IMR-90 (cell line): ENCODE measurements at regions not wholly inside any gene's neighbourhood (a gene's known extent, or its start where the extent isn't known, plus 50 kb on each side); places are given as distances from the start of the nearest gene placed in this dataset.

ENCODE experiments used
- ATAC-seq: fragments of 200-7000 bp; cut with Tn5 transposase; 2 replicates; pipeline ENCODE4 v1.9.1; 2020; ENCODE audit warnings: low read depth, mild to moderate bottlenecking, moderate library complexity
- BruUV-seq: library from RNA; stranded (reverse); fragments of 400-500 nt; replicated peaks from 2 replicates; lab custom pipeline; 2021; lab: Mats Ljungman, UMichigan
- CTCF ChIA-PET: fragments of 300-600 bp; formaldehyde crosslinking; extraction: SDS; loops from one replicate; lab custom pipeline; 2021; ENCODE audit warnings: antibody characterized with exemption; lab: Yijun Ruan, JAX
- POLR2A ChIA-PET: fragments of 300-600 bp; sonication (Branson Sonifier 250); formaldehyde crosslinking; loops from one replicate; lab custom pipeline; 2022; ENCODE audit warnings: antibody characterized with exemption; ENCODE audit not compliant: unreplicated experiment; lab: Charles Lee
- DNase-seq: peaks from one replicate; pipeline ENCODE4 v3.0.0; 2013
- H2AFZ ChIP-seq: replicated peaks from 2 replicates; pipeline ENCODE3; 2013; ENCODE audit warnings: low read length, mild to moderate bottlenecking; ENCODE audit not compliant: poor library complexity
- H2AK5ac ChIP-seq: 2 replicates; pipeline ENCODE4 v1.6.1; 2013; ENCODE audit warnings: low read depth, low read length, inconsistent platforms
- H2AK9ac ChIP-seq: replicated peaks from 2 replicates; pipeline ENCODE3; 2013; ENCODE audit warnings: mild to moderate bottlenecking, low read depth, low read length, moderate library complexity; ENCODE audit not compliant: poor library complexity
- H2BK120ac ChIP-seq: 2 replicates; pipeline ENCODE4 v1.6.1; 2013; ENCODE audit warnings: low read depth, low read length, inconsistent platforms
- H2BK15ac ChIP-seq: 3 replicates; pipeline ENCODE4 v1.6.1; 2013; ENCODE audit warnings: low read depth, low read length, inconsistent platforms
- H2BK20ac ChIP-seq: 2 replicates; pipeline ENCODE4 v1.6.1; 2013; ENCODE audit warnings: low read depth, mild to moderate bottlenecking, inconsistent platforms, low read length, moderate library complexity
- H2BK5ac ChIP-seq: 2 replicates; pipeline ENCODE4 v1.6.1; 2013; ENCODE audit warnings: mild to moderate bottlenecking, low read depth, low read length, inconsistent platforms; ENCODE audit not compliant: poor library complexity, severe bottlenecking
- H3K14ac ChIP-seq: replicated peaks from 2 replicates; pipeline ENCODE4 v1.6.1; 2013; ENCODE audit warnings: low read depth, low read length, inconsistent platforms
- H3K18ac ChIP-seq: 2 replicates; pipeline ENCODE4 v1.6.1; 2013; ENCODE audit warnings: low read depth, low read length, control low read depth
- H3K23ac ChIP-seq: 2 replicates; pipeline ENCODE4 v1.6.1; 2013; ENCODE audit warnings: low read depth, low read length, inconsistent platforms
- H3K27ac ChIP-seq: 2 replicates; pipeline ENCODE4 v1.5.1; 2013; ENCODE audit warnings: mild to moderate bottlenecking, control low read depth, low read length; ENCODE audit not compliant: insufficient read depth
- H3K27me3 ChIP-seq: 2 replicates; pipeline ENCODE4 v1.6.1; 2013; ENCODE audit warnings: low read length; ENCODE audit not compliant: control insufficient read depth, insufficient read depth
- H3K36me3 ChIP-seq: 2 replicates; pipeline ENCODE4 v1.6.1; 2013; ENCODE audit warnings: low read length, mixed read lengths; ENCODE audit not compliant: control insufficient read depth, insufficient read depth
- H3K4ac ChIP-seq: 2 replicates; pipeline ENCODE4 v1.6.1; 2013; ENCODE audit warnings: low read depth, low read length, inconsistent platforms
- H3K4me1 ChIP-seq: 2 replicates; pipeline ENCODE4 v1.6.1; 2013; ENCODE audit warnings: low read length, mixed read lengths; ENCODE audit not compliant: control insufficient read depth, insufficient read depth
- H3K4me2 ChIP-seq: 2 replicates; pipeline ENCODE4 v1.6.1; 2013; ENCODE audit warnings: low read depth, mild to moderate bottlenecking, control low read depth, low read length, moderate library complexity
- H3K4me3 ChIP-seq: 2 replicates; pipeline ENCODE4 v1.5.1; 2013; ENCODE audit warnings: low read depth, mild to moderate bottlenecking, control low read depth, low read length, moderate library complexity; ENCODE audit not compliant: insufficient read depth
- H3K56ac ChIP-seq: 2 replicates; pipeline ENCODE4 v1.6.1; 2013; ENCODE audit warnings: low read length, inconsistent platforms; ENCODE audit not compliant: insufficient read depth; ENCODE audit errors: extremely low read depth
- H3K79me1 ChIP-seq, 2 experiments: 2 replicates each; pipeline ENCODE4 v1.6.1; 2013; ENCODE audit warnings: low read length in 2 of 2, inconsistent platforms in 1 of 2, low read depth in 1 of 2
- H3K9ac ChIP-seq: 2 replicates; pipeline ENCODE4 v1.6.1; 2013; ENCODE audit warnings: low read depth, low read length, control low read depth
- H3K9me1 ChIP-seq: 2 replicates; pipeline ENCODE4 v1.6.1; 2013; ENCODE audit warnings: low read length, inconsistent platforms; ENCODE audit not compliant: insufficient read depth
- H3K9me3 ChIP-seq: 2 replicates; pipeline ENCODE4 v1.6.1; 2013; ENCODE audit warnings: low read length; ENCODE audit not compliant: control insufficient read depth, insufficient read depth
- H4K20me1 ChIP-seq: 2 replicates; pipeline ENCODE4 v1.6.1; 2013; ENCODE audit warnings: low read length, inconsistent platforms; ENCODE audit not compliant: insufficient read depth
- H4K5ac ChIP-seq: 2 replicates; pipeline ENCODE4 v1.6.1; 2013; ENCODE audit warnings: mild to moderate bottlenecking, low read depth, low read length, control low read depth
- H4K8ac ChIP-seq, 2 experiments: 2 replicates each; pipeline ENCODE4 v1.6.1; 2013; ENCODE audit warnings: low read depth in 2 of 2, low read length in 2 of 2, control low read depth in 1 of 2, inconsistent platforms in 1 of 2
- H4K91ac ChIP-seq: 2 replicates; pipeline ENCODE4 v1.6.1; 2013; ENCODE audit warnings: low read depth, low read length, inconsistent platforms; ENCODE audit not compliant: insufficient read depth
- RAD21 ChIP-seq: IDR thresholded peaks from 2 replicates; pipeline ENCODE4 v1.6.1; 2012; ENCODE audit warnings: low read length, improper control_type of control experiment
- SMC3 ChIP-seq: fragments of 150-350 bp; IDR thresholded peaks from 2 replicates; pipeline ENCODE4 v1.6.1; 2016; ENCODE audit warnings: low read depth, mild to moderate bottlenecking, antibody characterized with exemption, low read length, moderate library complexity
- WGBS, 2 experiments: methylation state at CpG; one replicate each; pipeline versions ENCODE4 v1.1.5 to v1.1.7; 2013; ENCODE audit warnings: missing lambda C conversion rate in 2 of 2; ENCODE audit not compliant: insufficient read length in 1 of 2; ENCODE audit errors: extremely low coverage in 2 of 2; 5-methylcytosine and 5-hydroxymethylcytosine counted together
- dilution Hi-C: fragments of 300-500 bp; cut with HindIII; formaldehyde crosslinking; loops from one replicate; pipeline ENCODE4 v1.14.3; 2018; ENCODE audit warnings: low sequenced_read_pairs; ENCODE audit not compliant: unreplicated experiment
- in situ Hi-C: fragments of 300-500 bp; cut with MboI; formaldehyde crosslinking; loops from 3 replicates; pipeline ENCODE4 v1.14.3; 2019; ENCODE audit warnings: low sequenced_read_pairs, inconsistent platforms, mixed read lengths
- intact Hi-C: fragments of 100-400 bp; cut with micrococcal nuclease; formaldehyde crosslinking; loops from 2 replicates; pipeline ENCODE4 v1.10.0; 2022

DNA sequence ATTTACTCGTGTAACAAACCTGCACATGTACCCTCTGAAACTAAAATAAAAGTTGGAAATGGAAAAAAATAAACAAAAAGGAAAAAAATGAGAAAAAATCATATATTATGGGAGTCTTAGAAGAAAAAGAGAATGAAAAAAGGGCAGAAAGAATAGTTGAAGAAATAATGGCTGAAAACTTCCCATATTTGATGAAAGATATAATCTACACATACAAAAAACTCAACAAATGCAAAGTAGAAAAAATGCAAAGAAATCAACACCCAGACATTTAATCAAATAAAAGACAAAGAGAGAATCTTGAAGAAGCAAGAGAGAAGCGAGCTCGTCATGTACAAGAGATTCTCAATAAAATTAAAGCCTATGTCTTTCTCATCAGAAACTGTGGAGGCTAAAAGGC is 73.8 kb downstream of the SLC25A46 start:
- Histone ChIP-seq H4K20me1 (no peaks in the 10 kb centered on the region), H2AK5ac (no peak overlapping the region), H2AFZ (no peak overlapping the region), H2BK20ac (no peak overlapping the region), H3K27ac (no peak overlapping the region), H4K91ac (no peak overlapping the region), H3K4me1 (no peaks in the 10 kb centered on the region), H3K79me1 (no peaks in the 10 kb centered on the region), H3K9ac (no peak overlapping the region), H2BK120ac (no peak overlapping the region), H3K23ac (no peak overlapping the region), H3K18ac (no peak overlapping the region), H3K36me3 (no peaks in the 10 kb centered on the region), H4K5ac (no peak overlapping the region), H4K8ac (no peak overlapping the region), H2BK5ac (no peak overlapping the region), H3K4me3 (no peak overlapping the region), H3K56ac (no peak overlapping the region), H3K9me1 (no peaks in the 10 kb centered on the region), H2AK9ac (no peak overlapping the region), H3K14ac (no peak overlapping the region), H3K4ac (no peak overlapping the region), H3K27me3 (no peaks in the 10 kb centered on the region), H2BK15ac (no peak overlapping the region), H3K4me2 (no peak overlapping the region), H3K9me3 (no peaks in the 10 kb centered on the region)
- no CpG with 5 or more reads among the region's 3 CpGs for WGBS, 2 experiments
- ATAC-seq = no peak
- ChIA-PET CTCF (no interaction called here), POLR2A (interaction anchor here (0.6 kb wide), 1 partner anchor 254 kb away, joined by 6 read pairs; no protein-coding TSS in a partner anchor)
- no TSS peak for BruUV-seq
- in situ Hi-C loops = no loop called here
- dilution Hi-C loops = no loop called here
- no peak for DNase-seq
- intact Hi-C loops = no loop called here
- no peak for TF ChIP-seq SMC3
- no peak for TF ChIP-seq RAD21
